ENCODE measurements at regions not wholly inside any gene's neighbourhood (a gene's known extent, or its start where the extent isn't known, plus 50 kb on each side); places are given as distances from the start of the nearest gene placed in this dataset.
"Not testable (repeated sequence)": the region's sequence is repeated elsewhere in the genome, so short reads cannot be mapped to it uniquely, and the experiment has no call there.

GRCh38 chr1:14137411-14138134, 437.6 kb downstream of the PRDM2 start:
- DNase-seq (ENCODE audit: low read depth) = no peak

- no peak for DNase-seq (ENCODE audit: low read depth)
Measured at GRCh38 chr1:14138135-14138506, 438.1 kb downstream of the PRDM2 start.

- DNase-seq (ENCODE audit: low read depth) = no peak
Measured at GRCh38 chr1:14138687-14139086, 438.7 kb downstream of the PRDM2 start.

GRCh38 chr1:14140831-14141401, 440.9 kb downstream of the PRDM2 start:
- DNase-seq (ENCODE audit: low read depth) = no peak

- DNase-seq (ENCODE audit: low read depth) = no peak
Measured at GRCh38 chr1:14141656-14142055, 441.7 kb downstream of the PRDM2 start.

- no peak for DNase-seq (ENCODE audit: low read depth)
Measured at GRCh38 chr1:14142397-14143100, 442.6 kb downstream of the PRDM2 start.

GRCh38 chr1:14143777-14144176, 443.8 kb downstream of the PRDM2 start:
- no peak for DNase-seq (ENCODE audit: low read depth)

- DNase-seq (ENCODE audit: low read depth) = no peak
Measured at GRCh38 chr1:14148526-14148925, 448.5 kb downstream of the PRDM2 start.

GRCh38 chr1:14149431-14149830, 449.1 kb upstream of the KAZN start:
- no peak for DNase-seq (ENCODE audit: low read depth)

- DNase-seq (ENCODE audit: low read depth) = no peak
Measured at GRCh38 chr1:14156543-14156942, 441.9 kb upstream of the KAZN start.

- DNase-seq (ENCODE audit: low read depth) = no peak
Measured at GRCh38 chr1:14160781-14161180, 437.7 kb upstream of the KAZN start.

- DNase-seq (ENCODE audit: low read depth) = no peak
Measured at GRCh38 chr1:14163246-14163645, 435.2 kb upstream of the KAZN start.

GRCh38 chr1:14165371-14165801, 433.1 kb upstream of the KAZN start:
- no peak for DNase-seq (ENCODE audit: low read depth)

GRCh38 chr1:14167884-14168283, 430.6 kb upstream of the KAZN start:
- DNase-seq (ENCODE audit: low read depth) = no peak

GRCh38 chr1:14168326-14169063, 430.0 kb upstream of the KAZN start:
- no peak for DNase-seq (ENCODE audit: low read depth)

GRCh38 chr1:14173598-14173997, 424.9 kb upstream of the KAZN start:
- DNase-seq (ENCODE audit: low read depth) = no peak

GRCh38 chr1:14177866-14178265, 420.6 kb upstream of the KAZN start:
- DNase-seq (ENCODE audit: low read depth) = not testable (repeated sequence)

GRCh38 chr1:14180738-14181137, 417.7 kb upstream of the KAZN start:
- DNase-seq (ENCODE audit: low read depth) = no peak

- no peak for DNase-seq (ENCODE audit: low read depth)
Measured at GRCh38 chr1:14181191-14181795, 417.2 kb upstream of the KAZN start.

GRCh38 chr1:14182856-14183255, 415.6 kb upstream of the KAZN start:
- no peak for DNase-seq (ENCODE audit: low read depth)

GRCh38 chr1:14183329-14183728, 415.2 kb upstream of the KAZN start:
- no peak for DNase-seq (ENCODE audit: low read depth)

- DNase-seq (ENCODE audit: low read depth) = no peak
Measured at GRCh38 chr1:14184454-14184853, 414.0 kb upstream of the KAZN start.

All from EH (cell line).